ENCODE measurements at regions not wholly inside any gene's neighbourhood (a gene's known extent, or its start where the extent isn't known, plus 50 kb on each side); places are given as distances from the start of the nearest gene placed in this dataset.
"Not testable (repeated sequence)": the region's sequence is repeated elsewhere in the genome, so short reads cannot be mapped to it uniquely, and the experiment has no call there.

GRCh38 chr3:5701005-5701404 lies 513.5 kb downstream of the EDEM1 start:
- not testable (repeated sequence) for DNase-seq

GRCh38 chr3:5707794-5708193 lies 520.3 kb downstream of the EDEM1 start:
- DNase-seq: no peak

- DNase-seq: no peak
Observed at GRCh38 chr3:5709714-5710113, 522.2 kb downstream of the EDEM1 start.

- DNase-seq: no peak
Observed at GRCh38 chr3:5710718-5711117, 523.2 kb downstream of the EDEM1 start.

GRCh38 chr3:5717254-5717653 lies 529.7 kb downstream of the EDEM1 start:
- no peak for DNase-seq

- not testable (repeated sequence) for DNase-seq
Observed at GRCh38 chr3:5719668-5720067, 532.2 kb downstream of the EDEM1 start.

- DNase-seq: no peak
Observed at GRCh38 chr3:5725801-5726200, 538.3 kb downstream of the EDEM1 start.

- no peak for DNase-seq
Observed at GRCh38 chr3:5726621-5727020, 539.1 kb downstream of the EDEM1 start.

- DNase-seq: no peak
Observed at GRCh38 chr3:5727743-5728484, 540.4 kb downstream of the EDEM1 start.

- no peak for DNase-seq
Observed at GRCh38 chr3:5729852-5730251, 542.3 kb downstream of the EDEM1 start.

GRCh38 chr3:5731100-5731499 lies 543.6 kb downstream of the EDEM1 start:
- DNase-seq: no peak

GRCh38 chr3:5732081-5732480 lies 544.6 kb downstream of the EDEM1 start:
- no peak for DNase-seq

- DNase-seq: no peak
Observed at GRCh38 chr3:5733995-5734394, 546.5 kb downstream of the EDEM1 start.

GRCh38 chr3:5735896-5736295 lies 548.4 kb downstream of the EDEM1 start:
- DNase-seq: no peak

GRCh38 chr3:5739299-5739935 lies 551.9 kb downstream of the EDEM1 start:
- DNase-seq: no peak

GRCh38 chr3:5739949-5740348 lies 552.4 kb downstream of the EDEM1 start:
- DNase-seq: no peak

- DNase-seq: no peak
Observed at GRCh38 chr3:5741017-5741416, 553.5 kb downstream of the EDEM1 start.

GRCh38 chr3:5750091-5750490 lies 562.6 kb downstream of the EDEM1 start:
- no peak for DNase-seq

- DNase-seq: no peak
Observed at GRCh38 chr3:5750874-5751640, 563.5 kb downstream of the EDEM1 start.

- DNase-seq: no peak
Observed at GRCh38 chr3:5754602-5755001, 567.1 kb downstream of the EDEM1 start.

- no peak for DNase-seq
Observed at GRCh38 chr3:5756443-5756842, 568.9 kb downstream of the EDEM1 start.

GRCh38 chr3:5757213-5757804 lies 569.8 kb downstream of the EDEM1 start:
- no peak for DNase-seq

- no peak for DNase-seq
Observed at GRCh38 chr3:5758699-5759098, 571.2 kb downstream of the EDEM1 start.

- DNase-seq: no peak
Observed at GRCh38 chr3:5762506-5762905, 575.0 kb downstream of the EDEM1 start.

Data from HCEC 1CT (cell line).